ENCODE measurements at regions not wholly inside any gene's neighbourhood (a gene's known extent, or its start where the extent isn't known, plus 50 kb on each side); places are given as distances from the start of the nearest gene placed in this dataset.

GRCh38 chr6:134425513-134425912 lies 107.6 kb upstream of the SGK1 start:
- Histone ChIP-seq H3K4me1 (no peaks in the 10 kb centered on the region), H3K4me3 (no peak overlapping the region), H3K27ac (no peak overlapping the region), H3K36me3 (no peaks in the 10 kb centered on the region), H3K27me3 (no peaks in the 10 kb centered on the region), H3K9me3 (no peaks in the 10 kb centered on the region)
- DNase-seq (ENCODE audit: low spot score): no peak
- TF ChIP-seq, protein P1, sequence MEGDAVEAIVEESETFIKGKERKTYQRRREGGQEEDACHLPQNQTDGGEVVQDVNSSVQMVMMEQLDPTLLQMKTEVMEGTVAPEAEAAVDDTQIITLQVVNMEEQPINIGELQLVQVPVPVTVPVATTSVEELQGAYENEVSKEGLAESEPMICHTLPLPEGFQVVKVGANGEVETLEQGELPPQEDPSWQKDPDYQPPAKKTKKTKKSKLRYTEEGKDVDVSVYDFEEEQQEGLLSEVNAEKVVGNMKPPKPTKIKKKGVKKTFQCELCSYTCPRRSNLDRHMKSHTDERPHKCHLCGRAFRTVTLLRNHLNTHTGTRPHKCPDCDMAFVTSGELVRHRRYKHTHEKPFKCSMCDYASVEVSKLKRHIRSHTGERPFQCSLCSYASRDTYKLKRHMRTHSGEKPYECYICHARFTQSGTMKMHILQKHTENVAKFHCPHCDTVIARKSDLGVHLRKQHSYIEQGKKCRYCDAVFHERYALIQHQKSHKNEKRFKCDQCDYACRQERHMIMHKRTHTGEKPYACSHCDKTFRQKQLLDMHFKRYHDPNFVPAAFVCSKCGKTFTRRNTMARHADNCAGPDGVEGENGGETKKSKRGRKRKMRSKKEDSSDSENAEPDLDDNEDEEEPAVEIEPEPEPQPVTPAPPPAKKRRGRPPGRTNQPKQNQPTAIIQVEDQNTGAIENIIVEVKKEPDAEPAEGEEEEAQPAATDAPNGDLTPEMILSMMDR (IDR thresholded peaks at IDR 0.05): no peak

DNA sequence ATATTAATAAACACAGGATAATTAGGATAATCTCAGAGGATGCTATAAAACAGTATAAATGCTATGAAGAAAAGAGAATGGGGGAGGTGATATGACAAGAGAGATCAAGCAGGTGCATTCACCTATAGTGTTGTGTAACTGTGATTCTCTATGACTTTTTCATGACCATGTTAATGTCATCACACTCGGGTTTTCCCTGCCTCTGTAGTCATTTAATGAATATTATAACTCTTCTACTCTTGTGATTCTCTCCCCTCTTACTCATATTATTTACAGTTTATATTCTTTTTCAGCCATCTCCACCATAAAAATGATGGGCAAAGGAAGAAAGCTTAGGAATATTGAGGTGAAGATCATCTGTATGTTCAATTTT lies 106.9 kb upstream of the SGK1 start:
- TF ChIP-seq, protein P1 (IDR thresholded peaks at IDR 0.05): no peak
- Histone ChIP-seq H3K27ac (no peak overlapping the region), H3K4me3 (no peak overlapping the region), H3K27me3 (no peaks in the 10 kb centered on the region), H3K9me3 (no peaks in the 10 kb centered on the region), H3K4me1 (no peaks in the 10 kb centered on the region), H3K36me3 (no peaks in the 10 kb centered on the region)
- no peak for DNase-seq (ENCODE audit: low spot score)

DNA sequence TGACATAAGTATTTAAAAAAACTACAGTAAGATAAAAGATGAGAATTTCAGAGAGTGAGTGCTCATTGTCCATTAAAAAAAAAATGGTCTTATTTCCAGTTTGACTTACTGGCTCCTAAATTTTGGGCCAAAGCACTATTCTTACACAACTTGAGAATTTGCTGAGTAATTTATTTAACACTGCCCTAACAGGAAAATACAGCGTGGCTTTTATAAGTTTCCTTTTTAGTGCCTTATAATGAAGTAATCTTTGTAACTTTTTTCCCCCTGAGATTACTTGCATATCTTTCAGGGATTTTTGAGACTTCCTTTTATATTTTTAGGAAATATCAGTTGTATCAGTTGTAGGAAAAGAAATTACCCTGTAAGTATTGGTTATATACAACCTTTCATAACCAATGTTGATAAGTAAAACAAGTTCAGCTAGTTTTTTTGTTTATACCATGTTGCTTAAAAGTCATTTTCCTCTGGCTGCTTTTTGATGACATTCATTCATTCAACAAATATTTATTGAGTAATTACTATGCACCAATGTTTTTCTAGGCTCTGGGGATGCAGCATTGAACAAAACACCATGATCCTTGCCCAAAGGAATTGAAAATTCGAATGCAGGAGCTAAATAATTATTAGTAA lies 106.4 kb upstream of the SGK1 start:
- no peaks in the 10 kb centered on the region for H3K27me3 ChIP-seq
- DNase-seq (ENCODE audit: low spot score): no peak

GRCh38 chr6:134422426-134423231 lies 104.7 kb upstream of the SGK1 start:
- Histone ChIP-seq H3K4me1 (no peaks in the 10 kb centered on the region), H3K36me3 (no peaks in the 10 kb centered on the region), H3K27ac (no peak overlapping the region), H3K27me3 (no peaks in the 10 kb centered on the region), H3K9me3 (no peaks in the 10 kb centered on the region), H3K4me3 (no peak overlapping the region)
- DNase-seq (ENCODE audit: low spot score): no peak
- TF ChIP-seq, protein P1 (IDR thresholded peaks at IDR 0.05): no peak

More for the DNA sequence above, 106.4 kb upstream of the SGK1 start:
- H3K4me1 ChIP-seq: no peaks in the 10 kb centered on the region
- no peaks in the 10 kb centered on the region for H3K36me3 ChIP-seq
- H3K27ac ChIP-seq: no peak overlapping the region
- no peaks in the 10 kb centered on the region for H3K9me3 ChIP-seq
- TF ChIP-seq, protein P1 (IDR thresholded peaks at IDR 0.05): no peak
- no peak overlapping the region for H3K4me3 ChIP-seq

DNA sequence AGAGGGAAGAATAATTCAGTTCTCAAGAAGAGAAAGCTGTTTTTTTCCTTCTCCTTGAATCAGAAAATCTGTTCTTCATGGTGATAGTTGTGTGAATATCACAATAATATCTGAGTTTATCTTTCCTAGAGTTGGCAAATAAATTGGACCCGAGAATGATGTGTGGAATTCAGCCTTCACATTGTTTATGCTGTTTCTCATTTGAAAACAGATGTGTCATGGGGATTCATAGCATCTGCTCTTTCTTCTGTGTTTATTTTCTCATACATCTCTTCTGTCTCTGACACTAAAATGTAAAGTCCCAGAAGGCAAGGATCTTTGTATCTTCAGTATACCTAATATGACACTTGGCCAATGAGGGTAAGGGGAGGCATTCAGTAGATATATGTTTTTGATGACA lies 103.6 kb upstream of the SGK1 start:
- no peak for DNase-seq (ENCODE audit: low spot score)
- H3K27ac ChIP-seq: no peak overlapping the region
- H3K4me1 ChIP-seq: no peaks in the 10 kb centered on the region
- H3K36me3 ChIP-seq: no peaks in the 10 kb centered on the region
- no peaks in the 10 kb centered on the region for H3K9me3 ChIP-seq
- TF ChIP-seq, protein P1 (IDR thresholded peaks at IDR 0.05): no peak
- no peak overlapping the region for H3K4me3 ChIP-seq
- H3K27me3 ChIP-seq: no peaks in the 10 kb centered on the region
